ENCODE measurements at regions not wholly inside any gene's neighbourhood (a gene's known extent, or its start where the extent isn't known, plus 50 kb on each side); places are given as distances from the start of the nearest gene placed in this dataset.

- no peak for TF ChIP-seq POLR2AphosphoS5 (IDR thresholded peaks at IDR 0.05; ENCODE audit: low read depth, low read length)
- TF ChIP-seq FOXP2 (optimal IDR thresholded peaks at IDR 0.05; ENCODE audit: borderline replicate concordance, extremely low read depth, extremely low read length, insufficient read depth), result no peak
- TF ChIP-seq REST (IDR thresholded peaks at IDR 0.05; ENCODE audit: insufficient read depth in 1 of 2, low read depth in 2 of 2, low read length in 2 of 2), result no peak
Measured at GRCh38 chr6:71412559-71413140, 124.0 kb downstream of the OGFRL1 start.

Measured in PFSK-1 (cell line).